NB4 (cell line): ENCODE measurements at regions not wholly inside any gene's neighbourhood (a gene's known extent, or its start where the extent isn't known, plus 50 kb on each side); places are given as distances from the start of the nearest gene placed in this dataset.

Experiments used
- POLR2A ChIP-seq: IDR thresholded peaks from 2 replicates; pipeline ENCODE4 v1.6.1; 2011; ENCODE audit warnings: mild to moderate bottlenecking; ENCODE audit not compliant: insufficient read length; ENCODE audit errors: extremely low read depth
- TF ChIP-seq, protein P1 (sequence below): IDR thresholded peaks from one replicate; pipeline ENCODE4 v1.5.1; 2012; ENCODE audit warnings: low read depth, low read length
- TF ChIP-seq, protein P2 (sequence below): IDR thresholded peaks from 2 replicates; pipeline ENCODE4 v1.6.1; 2011; ENCODE audit warnings: low read depth, low read length

DNA sequence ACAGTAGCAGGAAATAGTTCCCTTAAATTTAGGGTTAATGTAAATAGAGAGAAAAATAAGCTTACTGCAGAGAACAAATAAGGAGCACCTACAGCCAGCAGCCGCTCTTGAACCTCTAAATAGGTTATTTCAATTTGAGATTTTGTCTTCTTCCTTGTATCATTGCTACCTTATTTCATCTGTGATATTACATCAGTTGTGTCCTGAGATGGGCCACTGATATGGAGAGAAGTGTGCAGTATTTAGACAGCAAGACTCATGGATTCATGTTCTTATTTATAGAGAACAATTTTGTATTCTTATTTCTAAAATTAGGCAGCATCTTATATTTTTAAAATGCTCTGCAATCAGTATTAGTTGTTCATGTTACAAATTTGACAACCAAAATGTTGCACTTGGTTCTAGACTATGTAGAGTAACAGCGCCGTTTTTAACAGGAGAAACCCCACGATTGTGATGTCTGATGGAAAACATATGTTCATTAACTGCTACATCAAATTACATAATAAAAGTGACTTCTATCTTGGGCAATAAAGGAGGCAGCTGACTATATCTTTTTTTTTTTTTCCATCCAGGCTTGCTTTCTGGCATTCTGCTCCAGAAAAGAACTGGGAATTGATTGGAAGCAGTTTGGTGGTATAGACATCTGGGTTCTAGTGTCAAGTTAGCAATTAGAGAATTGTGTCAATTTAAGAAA is 117.9 kb downstream of the CAND1 start:
- TF ChIP-seq, protein P1, sequence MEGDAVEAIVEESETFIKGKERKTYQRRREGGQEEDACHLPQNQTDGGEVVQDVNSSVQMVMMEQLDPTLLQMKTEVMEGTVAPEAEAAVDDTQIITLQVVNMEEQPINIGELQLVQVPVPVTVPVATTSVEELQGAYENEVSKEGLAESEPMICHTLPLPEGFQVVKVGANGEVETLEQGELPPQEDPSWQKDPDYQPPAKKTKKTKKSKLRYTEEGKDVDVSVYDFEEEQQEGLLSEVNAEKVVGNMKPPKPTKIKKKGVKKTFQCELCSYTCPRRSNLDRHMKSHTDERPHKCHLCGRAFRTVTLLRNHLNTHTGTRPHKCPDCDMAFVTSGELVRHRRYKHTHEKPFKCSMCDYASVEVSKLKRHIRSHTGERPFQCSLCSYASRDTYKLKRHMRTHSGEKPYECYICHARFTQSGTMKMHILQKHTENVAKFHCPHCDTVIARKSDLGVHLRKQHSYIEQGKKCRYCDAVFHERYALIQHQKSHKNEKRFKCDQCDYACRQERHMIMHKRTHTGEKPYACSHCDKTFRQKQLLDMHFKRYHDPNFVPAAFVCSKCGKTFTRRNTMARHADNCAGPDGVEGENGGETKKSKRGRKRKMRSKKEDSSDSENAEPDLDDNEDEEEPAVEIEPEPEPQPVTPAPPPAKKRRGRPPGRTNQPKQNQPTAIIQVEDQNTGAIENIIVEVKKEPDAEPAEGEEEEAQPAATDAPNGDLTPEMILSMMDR: no peak
- TF ChIP-seq, protein P2, sequence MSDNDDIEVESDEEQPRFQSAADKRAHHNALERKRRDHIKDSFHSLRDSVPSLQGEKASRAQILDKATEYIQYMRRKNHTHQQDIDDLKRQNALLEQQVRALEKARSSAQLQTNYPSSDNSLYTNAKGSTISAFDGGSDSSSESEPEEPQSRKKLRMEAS: no peak
- no peak for TF ChIP-seq POLR2A
